ENCODE measurements at regions not wholly inside any gene's neighbourhood (a gene's known extent, or its start where the extent isn't known, plus 50 kb on each side); places are given as distances from the start of the nearest gene placed in this dataset.

DNA sequence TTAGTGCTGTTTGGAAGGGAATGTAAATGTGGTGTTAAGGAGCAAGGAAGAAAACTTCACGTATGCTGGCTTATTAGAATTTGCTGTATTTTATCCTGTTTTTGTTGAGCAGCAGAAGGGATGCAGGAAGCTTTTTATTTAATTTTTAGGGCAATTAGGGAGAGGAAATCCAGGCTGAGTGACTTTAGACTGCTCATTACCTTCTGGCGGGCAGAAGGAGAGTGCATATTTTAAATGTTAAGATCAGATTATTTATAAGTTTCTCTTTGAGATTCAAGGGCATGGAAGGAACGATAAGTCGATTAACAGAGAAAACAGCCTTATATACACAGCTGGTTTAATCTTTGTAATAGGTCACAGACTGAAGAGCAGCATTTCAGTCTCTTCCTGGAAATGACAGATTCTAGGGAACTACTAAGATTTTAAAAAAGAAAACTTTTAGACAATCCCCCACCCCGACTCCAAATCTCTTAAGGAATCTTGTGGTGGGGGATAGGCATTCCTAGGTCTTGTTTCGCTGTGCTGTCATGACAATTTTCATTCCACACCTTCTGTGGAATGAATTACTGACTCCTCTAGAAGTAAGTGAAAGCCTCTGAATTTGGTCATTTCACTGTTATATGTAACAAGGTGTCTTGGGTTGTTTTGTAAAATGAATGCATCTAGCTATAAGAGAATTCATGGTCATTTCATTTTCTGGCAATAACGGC is 402.5 kb downstream of the RAPGEF2 start:
- TF ChIP-seq, protein P1, sequence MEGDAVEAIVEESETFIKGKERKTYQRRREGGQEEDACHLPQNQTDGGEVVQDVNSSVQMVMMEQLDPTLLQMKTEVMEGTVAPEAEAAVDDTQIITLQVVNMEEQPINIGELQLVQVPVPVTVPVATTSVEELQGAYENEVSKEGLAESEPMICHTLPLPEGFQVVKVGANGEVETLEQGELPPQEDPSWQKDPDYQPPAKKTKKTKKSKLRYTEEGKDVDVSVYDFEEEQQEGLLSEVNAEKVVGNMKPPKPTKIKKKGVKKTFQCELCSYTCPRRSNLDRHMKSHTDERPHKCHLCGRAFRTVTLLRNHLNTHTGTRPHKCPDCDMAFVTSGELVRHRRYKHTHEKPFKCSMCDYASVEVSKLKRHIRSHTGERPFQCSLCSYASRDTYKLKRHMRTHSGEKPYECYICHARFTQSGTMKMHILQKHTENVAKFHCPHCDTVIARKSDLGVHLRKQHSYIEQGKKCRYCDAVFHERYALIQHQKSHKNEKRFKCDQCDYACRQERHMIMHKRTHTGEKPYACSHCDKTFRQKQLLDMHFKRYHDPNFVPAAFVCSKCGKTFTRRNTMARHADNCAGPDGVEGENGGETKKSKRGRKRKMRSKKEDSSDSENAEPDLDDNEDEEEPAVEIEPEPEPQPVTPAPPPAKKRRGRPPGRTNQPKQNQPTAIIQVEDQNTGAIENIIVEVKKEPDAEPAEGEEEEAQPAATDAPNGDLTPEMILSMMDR (IDR thresholded peaks at IDR 0.05), result no peak
- no peak for TF ChIP-seq POLR2AphosphoS5 (IDR thresholded peaks at IDR 0.05; ENCODE audit: low read depth, low read length)
- TF ChIP-seq, protein P2, sequence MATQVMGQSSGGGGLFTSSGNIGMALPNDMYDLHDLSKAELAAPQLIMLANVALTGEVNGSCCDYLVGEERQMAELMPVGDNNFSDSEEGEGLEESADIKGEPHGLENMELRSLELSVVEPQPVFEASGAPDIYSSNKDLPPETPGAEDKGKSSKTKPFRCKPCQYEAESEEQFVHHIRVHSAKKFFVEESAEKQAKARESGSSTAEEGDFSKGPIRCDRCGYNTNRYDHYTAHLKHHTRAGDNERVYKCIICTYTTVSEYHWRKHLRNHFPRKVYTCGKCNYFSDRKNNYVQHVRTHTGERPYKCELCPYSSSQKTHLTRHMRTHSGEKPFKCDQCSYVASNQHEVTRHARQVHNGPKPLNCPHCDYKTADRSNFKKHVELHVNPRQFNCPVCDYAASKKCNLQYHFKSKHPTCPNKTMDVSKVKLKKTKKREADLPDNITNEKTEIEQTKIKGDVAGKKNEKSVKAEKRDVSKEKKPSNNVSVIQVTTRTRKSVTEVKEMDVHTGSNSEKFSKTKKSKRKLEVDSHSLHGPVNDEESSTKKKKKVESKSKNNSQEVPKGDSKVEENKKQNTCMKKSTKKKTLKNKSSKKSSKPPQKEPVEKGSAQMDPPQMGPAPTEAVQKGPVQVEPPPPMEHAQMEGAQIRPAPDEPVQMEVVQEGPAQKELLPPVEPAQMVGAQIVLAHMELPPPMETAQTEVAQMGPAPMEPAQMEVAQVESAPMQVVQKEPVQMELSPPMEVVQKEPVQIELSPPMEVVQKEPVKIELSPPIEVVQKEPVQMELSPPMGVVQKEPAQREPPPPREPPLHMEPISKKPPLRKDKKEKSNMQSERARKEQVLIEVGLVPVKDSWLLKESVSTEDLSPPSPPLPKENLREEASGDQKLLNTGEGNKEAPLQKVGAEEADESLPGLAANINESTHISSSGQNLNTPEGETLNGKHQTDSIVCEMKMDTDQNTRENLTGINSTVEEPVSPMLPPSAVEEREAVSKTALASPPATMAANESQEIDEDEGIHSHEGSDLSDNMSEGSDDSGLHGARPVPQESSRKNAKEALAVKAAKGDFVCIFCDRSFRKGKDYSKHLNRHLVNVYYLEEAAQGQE (IDR thresholded peaks at IDR 0.05; ENCODE audit: insufficient read depth in 1 of 2, low read depth in 2 of 2, low read length in 1 of 2), result no peak
- no peak for TF ChIP-seq SIN3A (IDR thresholded peaks at IDR 0.05; ENCODE audit: borderline replicate concordance, insufficient read depth, low read depth, low read length)

All from Panc1 (cell line).